Uterus (tissue), 3 donors: ENCODE measurements at regions not wholly inside any gene's neighbourhood (a gene's known extent, or its start where the extent isn't known, plus 50 kb on each side); places are given as distances from the start of the nearest gene placed in this dataset.

ENCODE experiments used
- DNase-seq, 2 donors: peaks; one replicate each; pipeline ENCODE4 v3.0.0-alpha.2; 2019 to 2020
- H3K27ac ChIP-seq, 2 donors: fragments of 200-600 bp; sonication (generic); 1 replicate in 1 of 2; 2 replicates in 1 of 2; pipeline ENCODE4 v1.5.1; 2016 to 2018
- H3K27me3 ChIP-seq, 2 donors: fragments of 200-600 bp; sonication (generic); one replicate each; pipeline ENCODE4 v1.5.1; 2018 to 2019; ENCODE audit warnings: control low read depth in 1 of 2
- H3K36me3 ChIP-seq, 2 donors: fragments of 200-600 bp; sonication (generic); one replicate each; pipeline ENCODE4 v1.5.1; 2019; ENCODE audit warnings: control low read depth in 1 of 2
- H3K4me1 ChIP-seq, 2 donors: fragments of 200-600 bp; sonication (generic); one replicate each; pipeline ENCODE4 v1.5.1; 2018 to 2019; ENCODE audit warnings: control low read depth in 1 of 2
- H3K4me3 ChIP-seq, 2 donors: fragments of 200-600 bp; sonication (generic); 1 replicate in 1 of 2; 2 replicates in 1 of 2; pipeline ENCODE4 v1.5.1; 2018 to 2019; ENCODE audit warnings: mild to moderate bottlenecking in 1 of 2
- H3K9me3 ChIP-seq, 2 donors: fragments of 200-600 bp; sonication (generic); one replicate each; pipeline ENCODE4 v1.5.1; 2019; ENCODE audit warnings: control low read depth in 1 of 2
- POLR2A ChIP-seq, 2 donors: fragments of 450-650 bp; IDR thresholded peaks; one replicate each; pipeline ENCODE4 v1.6.1; 2016; ENCODE audit warnings: antibody characterized with exemption in 2 of 2, mild to moderate bottlenecking in 1 of 2, moderate library complexity in 1 of 2
- intact Hi-C: fragments of 100-400 bp; cut with DNase I; formaldehyde crosslinking; loops from one replicate; pipeline ENCODE4 v1.15.1; 2023; ENCODE audit warnings: low total_unique reads
- TF ChIP-seq, protein P1 (sequence below), 4 experiments: fragments of 200-600 bp in 2 of 4; fragments of 450-650 bp in 2 of 4; sonication (generic) in 2 of 4; IDR thresholded peaks; one replicate each; pipeline ENCODE4 v1.5.1; 2016 to 2019; ENCODE audit warnings: antibody characterized with exemption in 4 of 4, mild to moderate bottlenecking in 2 of 4, moderate library complexity in 1 of 4
- donor health status: DM: yes; HTN: yes; CAD: no.

DNA sequence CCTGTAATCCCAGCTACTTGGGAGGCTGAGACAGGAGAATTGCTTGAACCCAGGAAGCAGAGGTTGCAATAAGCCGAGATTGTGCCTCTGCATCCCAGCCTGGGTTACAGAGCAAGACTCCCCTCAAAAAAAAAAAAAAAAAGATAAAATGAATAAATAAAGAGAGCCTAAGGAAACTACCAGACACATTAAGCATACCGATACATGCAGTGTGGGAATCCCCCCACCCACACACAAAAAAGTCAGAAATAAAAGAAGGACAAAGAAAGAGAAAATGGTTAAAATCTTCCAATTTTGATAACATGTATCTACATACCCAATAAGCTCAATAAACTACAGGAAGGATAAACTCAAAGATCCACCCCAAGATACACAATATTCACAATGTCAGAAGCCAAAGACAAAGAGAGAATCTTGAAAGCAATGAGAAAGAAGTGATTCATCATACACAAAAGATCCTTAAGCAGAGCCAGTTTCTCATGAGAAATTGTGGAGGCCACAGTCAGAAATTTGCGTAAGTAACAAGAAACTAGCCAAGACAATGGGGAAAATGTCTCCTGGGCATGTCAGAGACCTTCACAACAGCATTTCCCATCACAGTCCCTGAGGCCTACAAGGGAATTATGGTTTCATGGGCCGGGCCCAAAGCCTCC is 1197.0 kb downstream of the AMY1C start:
- Histone ChIP-seq H3K36me3 (no peaks in the 10 kb centered on the region), H3K9me3 (no peaks in the 10 kb centered on the region), H3K27me3 (no peaks in the 10 kb centered on the region), H3K4me3 (no peak overlapping the region), H3K4me1 (no peaks in the 10 kb centered on the region), H3K27ac (no peak overlapping the region)
- intact Hi-C loops = no loop called here
- DNase-seq = no peak
- TF ChIP-seq, protein P1, sequence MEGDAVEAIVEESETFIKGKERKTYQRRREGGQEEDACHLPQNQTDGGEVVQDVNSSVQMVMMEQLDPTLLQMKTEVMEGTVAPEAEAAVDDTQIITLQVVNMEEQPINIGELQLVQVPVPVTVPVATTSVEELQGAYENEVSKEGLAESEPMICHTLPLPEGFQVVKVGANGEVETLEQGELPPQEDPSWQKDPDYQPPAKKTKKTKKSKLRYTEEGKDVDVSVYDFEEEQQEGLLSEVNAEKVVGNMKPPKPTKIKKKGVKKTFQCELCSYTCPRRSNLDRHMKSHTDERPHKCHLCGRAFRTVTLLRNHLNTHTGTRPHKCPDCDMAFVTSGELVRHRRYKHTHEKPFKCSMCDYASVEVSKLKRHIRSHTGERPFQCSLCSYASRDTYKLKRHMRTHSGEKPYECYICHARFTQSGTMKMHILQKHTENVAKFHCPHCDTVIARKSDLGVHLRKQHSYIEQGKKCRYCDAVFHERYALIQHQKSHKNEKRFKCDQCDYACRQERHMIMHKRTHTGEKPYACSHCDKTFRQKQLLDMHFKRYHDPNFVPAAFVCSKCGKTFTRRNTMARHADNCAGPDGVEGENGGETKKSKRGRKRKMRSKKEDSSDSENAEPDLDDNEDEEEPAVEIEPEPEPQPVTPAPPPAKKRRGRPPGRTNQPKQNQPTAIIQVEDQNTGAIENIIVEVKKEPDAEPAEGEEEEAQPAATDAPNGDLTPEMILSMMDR (IDR thresholded peaks at IDR 0.05) = no peak
- TF ChIP-seq POLR2A (IDR thresholded peaks at IDR 0.05) = no peak

DNA sequence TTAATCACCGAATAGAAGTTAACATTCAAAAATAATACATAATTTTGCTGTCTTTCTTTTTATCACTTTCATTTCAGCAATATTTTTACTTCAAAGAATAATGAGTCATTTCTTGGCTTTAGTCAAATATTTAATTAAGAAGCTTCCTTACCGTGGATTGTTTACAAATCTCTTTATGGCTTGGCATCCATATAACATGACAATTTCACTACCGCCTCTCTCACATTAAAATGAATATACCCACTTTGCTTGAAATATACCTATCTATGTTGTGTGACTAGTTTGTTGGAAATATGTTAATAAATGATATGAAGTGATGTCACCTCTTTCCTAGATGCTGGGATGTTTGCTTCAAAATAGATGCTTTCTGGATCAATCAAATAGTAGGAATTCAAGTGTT is 1203.9 kb downstream of the AMY1C start:
- H3K9me3 ChIP-seq = no peaks in the 10 kb centered on the region
- TF ChIP-seq, protein P1 (IDR thresholded peaks at IDR 0.05) = no peak
- no peak for TF ChIP-seq POLR2A (IDR thresholded peaks at IDR 0.05)
- no peak overlapping the region for H3K27ac ChIP-seq
- no peak for DNase-seq
- H3K4me1 ChIP-seq = no peaks in the 10 kb centered on the region
- no peaks in the 10 kb centered on the region for H3K36me3 ChIP-seq
- no peak overlapping the region for H3K4me3 ChIP-seq
- H3K27me3 ChIP-seq = no peaks in the 10 kb centered on the region
- intact Hi-C loops = no loop called here

DNA sequence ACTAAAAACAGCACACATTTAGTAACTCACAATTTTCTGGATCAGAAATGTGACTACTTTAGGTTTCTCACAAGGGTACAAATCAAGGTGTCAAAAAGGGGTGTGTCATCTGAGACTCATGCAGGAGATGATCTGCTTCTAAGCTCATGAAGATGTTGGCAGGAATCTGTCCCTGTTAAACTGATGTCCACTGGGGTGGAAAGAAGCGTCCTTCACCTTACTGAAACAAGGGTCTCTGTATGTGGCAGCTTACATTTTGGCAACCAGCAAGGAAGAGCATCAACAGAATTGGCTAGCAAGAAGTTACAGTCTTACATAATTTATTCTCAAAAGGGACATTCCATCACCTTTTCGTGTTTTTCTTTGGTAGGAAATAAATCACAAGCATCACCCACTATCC is 1223.8 kb downstream of the AMY1C start:
- H3K27ac ChIP-seq = no peak overlapping the region
- intact Hi-C loops = no loop called here
- H3K4me3 ChIP-seq = no peak overlapping the region
- no peaks in the 10 kb centered on the region for H3K36me3 ChIP-seq
- no peaks in the 10 kb centered on the region for H3K9me3 ChIP-seq
- DNase-seq = no peak
- TF ChIP-seq POLR2A (IDR thresholded peaks at IDR 0.05) = no peak
- TF ChIP-seq, protein P1 (IDR thresholded peaks at IDR 0.05) = no peak
- no peaks in the 10 kb centered on the region for H3K4me1 ChIP-seq
- H3K27me3 ChIP-seq = no peaks in the 10 kb centered on the region

GRCh38 chr1:104979651-104980050 is 1230.0 kb downstream of the AMY1C start:
- intact Hi-C loops = no loop called here

DNA sequence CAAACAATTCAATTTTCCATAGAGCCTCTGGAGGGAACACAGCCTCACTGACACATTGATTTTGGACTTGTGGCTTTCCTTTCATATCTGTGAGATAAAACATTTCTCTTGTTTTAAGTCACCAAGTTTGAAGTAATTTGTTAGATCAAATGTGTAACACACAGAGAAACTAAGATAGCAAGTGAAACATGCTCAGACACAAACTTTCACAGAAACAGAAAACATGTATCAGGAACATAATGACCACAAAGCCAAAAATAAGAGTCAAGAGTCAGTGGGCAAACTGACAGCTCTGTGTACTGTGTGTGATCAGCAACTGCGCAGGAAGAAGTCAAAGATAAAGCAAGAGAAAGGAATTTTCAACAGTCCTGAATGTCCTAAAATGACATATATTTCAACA is 1237.5 kb downstream of the AMY1C start:
- H3K36me3 ChIP-seq = no peaks in the 10 kb centered on the region
- H3K27me3 ChIP-seq = no peaks in the 10 kb centered on the region
- peaks cover 0 to 5% of the 10 kb centered on the region in 2 donors for H3K9me3 ChIP-seq
- no peak overlapping the region for H3K4me3 ChIP-seq
- intact Hi-C loops = no loop called here
- H3K4me1 ChIP-seq = no peaks in the 10 kb centered on the region
- TF ChIP-seq, protein P1 (IDR thresholded peaks at IDR 0.05) = no peak
- no peak for TF ChIP-seq POLR2A (IDR thresholded peaks at IDR 0.05)
- no peak overlapping the region for H3K27ac ChIP-seq
- no peak for DNase-seq

More at GRCh38 chr1:104979651-104980050, 1230.0 kb downstream of the AMY1C start:
- DNase-seq = no peak
- H3K27me3 ChIP-seq = no peaks in the 10 kb centered on the region
- H3K4me3 ChIP-seq = no peak overlapping the region
- no peaks in the 10 kb centered on the region for H3K36me3 ChIP-seq
- H3K27ac ChIP-seq = no peak overlapping the region
- TF ChIP-seq, protein P1 (IDR thresholded peaks at IDR 0.05) = no peak
- no peak for TF ChIP-seq POLR2A (IDR thresholded peaks at IDR 0.05)
- H3K4me1 ChIP-seq = no peaks in the 10 kb centered on the region
- H3K9me3 ChIP-seq = peaks cover 0 to under 1% of the 10 kb centered on the region in 2 donors
